Liver (tissue), 8 donors: ENCODE measurements at regions not wholly inside any gene's neighbourhood (a gene's known extent, or its start where the extent isn't known, plus 50 kb on each side); places are given as distances from the start of the nearest gene placed in this dataset.

Experiments used
- DNase-seq: peaks from one replicate; pipeline ENCODE4 v3.0.0-alpha.2; 2017; ENCODE audit warnings: low spot score
- H3K27ac ChIP-seq, 2 donors: one replicate each; pipeline ENCODE4 v1.7.0; 2013; ENCODE audit warnings: inconsistent platforms in 2 of 2, low read length in 2 of 2, control low read depth in 1 of 2, low read depth in 1 of 2, mild to moderate bottlenecking in 1 of 2
- H3K27me3 ChIP-seq, 4 donors: one replicate each; pipeline versions ENCODE4 v1.6.1 to v1.7.0; 2013; ENCODE audit warnings: low read length in 3 of 4, inconsistent platforms in 1 of 4, mild to moderate bottlenecking in 1 of 4, moderate library complexity in 1 of 4; ENCODE audit not compliant: control insufficient read depth in 4 of 4, insufficient read depth in 4 of 4
- H3K36me3 ChIP-seq, 4 donors: one replicate each; pipeline versions ENCODE4 v1.6.1 to v1.7.0; 2013; ENCODE audit warnings: low read length in 3 of 4, mild to moderate bottlenecking in 3 of 4, low read depth in 1 of 4, moderate library complexity in 1 of 4; ENCODE audit not compliant: control insufficient read depth in 4 of 4, insufficient read depth in 3 of 4
- H3K4me1 ChIP-seq, 4 donors: one replicate each; pipeline versions ENCODE4 v1.6.1 to v1.7.0; 2013; ENCODE audit warnings: low read length in 3 of 4, mild to moderate bottlenecking in 3 of 4, moderate library complexity in 1 of 4; ENCODE audit not compliant: control insufficient read depth in 4 of 4, insufficient read depth in 4 of 4
- H3K4me3 ChIP-seq, 3 donors: one replicate each; pipeline versions ENCODE4 v1.6.1 to v1.7.0; 2013; ENCODE audit warnings: low read length in 3 of 3, control low read depth in 1 of 3, low read depth in 1 of 3, mild to moderate bottlenecking in 1 of 3
- H3K9ac ChIP-seq, 2 donors: one replicate each; pipeline ENCODE4 v1.7.0; 2013; ENCODE audit warnings: low read length in 2 of 2, mild to moderate bottlenecking in 2 of 2, moderate library complexity in 2 of 2, control low read depth in 1 of 2, low read depth in 1 of 2
- H3K9me3 ChIP-seq, 4 donors: one replicate each; pipeline versions ENCODE4 v1.6.1 to v1.7.0; 2013; ENCODE audit warnings: low read length in 3 of 4; ENCODE audit not compliant: control insufficient read depth in 4 of 4
- FOXA1 ChIP-seq: IDR thresholded peaks from 2 replicates; pipeline ENCODE4 v1.6.1; 2016; ENCODE audit warnings: antibody characterized with exemption
- FOXA2 ChIP-seq: IDR thresholded peaks from 2 replicates; pipeline ENCODE4 v1.6.1; 2016; ENCODE audit warnings: antibody characterized with exemption
- HNF4A ChIP-seq, 2 donors: conservative IDR thresholded peaks; 2 replicates each; pipeline ENCODE4 v1.6.1; 2016; ENCODE audit warnings: antibody characterized with exemption in 2 of 2, mild to moderate bottlenecking in 2 of 2
- NR2F2 ChIP-seq: IDR thresholded peaks from 2 replicates; pipeline ENCODE4 v1.6.1; 2016; ENCODE audit warnings: antibody characterized with exemption
- RAD21 ChIP-seq, 2 donors: IDR thresholded peaks; 2 replicates each; pipeline ENCODE4 v1.6.1; 2016; ENCODE audit warnings: antibody characterized with exemption in 2 of 2, mild to moderate bottlenecking in 2 of 2
- RXRA ChIP-seq, 2 donors: IDR thresholded peaks; 2 replicates each; pipeline ENCODE4 v1.6.1; 2017 to 2018; ENCODE audit warnings: antibody characterized with exemption in 2 of 2, mild to moderate bottlenecking in 1 of 2
- SP1 ChIP-seq: IDR thresholded peaks from 2 replicates; pipeline ENCODE4 v1.6.1; 2018; ENCODE audit warnings: antibody characterized with exemption, mild to moderate bottlenecking
- TAF1 ChIP-seq: conservative IDR thresholded peaks from 2 replicates; pipeline ENCODE4 v1.6.1; 2016; ENCODE audit warnings: antibody characterized with exemption, mild to moderate bottlenecking
- ZBTB33 ChIP-seq: IDR thresholded peaks from 2 replicates; pipeline ENCODE4 v1.6.1; 2016; ENCODE audit warnings: antibody characterized with exemption
- WGBS: extraction: QIAGEN DNeasy Blood & Tissue Kit; methylation state at CpG from one replicate; pipeline ENCODE4 v1.1.7; 2013; 5-methylcytosine and 5-hydroxymethylcytosine counted together
- TF ChIP-seq, protein P1 (sequence below): IDR thresholded peaks from 2 replicates; pipeline ENCODE4 v1.6.1; 2016; ENCODE audit warnings: antibody characterized with exemption
- TF ChIP-seq, protein P2 (sequence below): fragments of 150-350 bp; IDR thresholded peaks from 2 replicates; pipeline ENCODE4 v1.5.1; 2017; ENCODE audit warnings: improper control_type of control experiment, low read depth, low read length; ENCODE audit not compliant: missing input control
- donor health status: healthy.
- donor health status: healthy.
- donor health status: healthy.
- donor health status: healthy.
- donor health status: healthy.

- TF ChIP-seq, protein P1, sequence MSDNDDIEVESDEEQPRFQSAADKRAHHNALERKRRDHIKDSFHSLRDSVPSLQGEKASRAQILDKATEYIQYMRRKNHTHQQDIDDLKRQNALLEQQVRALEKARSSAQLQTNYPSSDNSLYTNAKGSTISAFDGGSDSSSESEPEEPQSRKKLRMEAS = no peak
- TF ChIP-seq SP1 = no peak
- no peak for TF ChIP-seq TAF1
These were observed 118.0 kb upstream of the IGLL5 start (continued) for GRCh38 chr22:22769434-22770279.

GRCh38 chr22:22770280-22770871, 117.2 kb upstream of the IGLL5 start:
- DNase-seq = peak; percentile 79
- Histone ChIP-seq H3K27me3 (no peaks in the 10 kb centered on the region), H3K9me3 (no peaks in the 10 kb centered on the region), H3K27ac (no peak overlapping the region), H3K4me1 (peaks cover 0 to 4% (median 2%) of the 10 kb centered on the region in 4 donors), H3K36me3 (no peaks in the 10 kb centered on the region), H3K4me3 (no peak overlapping the region), H3K9ac (no peak overlapping the region)
- WGBS = 40% methylated on average over 4 of the region's 4 CpGs
- TF ChIP-seq NR2F2 (peak; percentile 60), ZBTB33 (no peak), TAF1 (no peak), FOXA1 (no peak), HNF4A (conservative IDR thresholded peaks at IDR 0.05) (peak; percentile 21 to 36), FOXA2 (no peak), SP1 (no peak), RXRA (IDR thresholded peaks at IDR 0.05) (peak; percentile 48 to 65), RAD21 (IDR thresholded peaks at IDR 0.05) (peak; percentile 62 to 74)
- TF ChIP-seq, protein P2, sequence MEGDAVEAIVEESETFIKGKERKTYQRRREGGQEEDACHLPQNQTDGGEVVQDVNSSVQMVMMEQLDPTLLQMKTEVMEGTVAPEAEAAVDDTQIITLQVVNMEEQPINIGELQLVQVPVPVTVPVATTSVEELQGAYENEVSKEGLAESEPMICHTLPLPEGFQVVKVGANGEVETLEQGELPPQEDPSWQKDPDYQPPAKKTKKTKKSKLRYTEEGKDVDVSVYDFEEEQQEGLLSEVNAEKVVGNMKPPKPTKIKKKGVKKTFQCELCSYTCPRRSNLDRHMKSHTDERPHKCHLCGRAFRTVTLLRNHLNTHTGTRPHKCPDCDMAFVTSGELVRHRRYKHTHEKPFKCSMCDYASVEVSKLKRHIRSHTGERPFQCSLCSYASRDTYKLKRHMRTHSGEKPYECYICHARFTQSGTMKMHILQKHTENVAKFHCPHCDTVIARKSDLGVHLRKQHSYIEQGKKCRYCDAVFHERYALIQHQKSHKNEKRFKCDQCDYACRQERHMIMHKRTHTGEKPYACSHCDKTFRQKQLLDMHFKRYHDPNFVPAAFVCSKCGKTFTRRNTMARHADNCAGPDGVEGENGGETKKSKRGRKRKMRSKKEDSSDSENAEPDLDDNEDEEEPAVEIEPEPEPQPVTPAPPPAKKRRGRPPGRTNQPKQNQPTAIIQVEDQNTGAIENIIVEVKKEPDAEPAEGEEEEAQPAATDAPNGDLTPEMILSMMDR = peak; percentile 72

- no peak for TF ChIP-seq SP1
- TF ChIP-seq, protein P2 = no peak
These were observed 116.7 kb upstream of the IGLL5 start for GRCh38 chr22:22770881-22771280.

More at GRCh38 chr22:22770881-22771280, 116.7 kb upstream of the IGLL5 start:
- Histone ChIP-seq H3K9ac (no peak overlapping the region), H3K4me1 (peaks cover 0 to 4% (median 2%) of the 10 kb centered on the region in 4 donors), H3K27me3 (no peaks in the 10 kb centered on the region), H3K9me3 (no peaks in the 10 kb centered on the region), H3K36me3 (no peaks in the 10 kb centered on the region), H3K27ac (no peak overlapping the region), H3K4me3 (no peak overlapping the region)
- no peak for DNase-seq
